K562 (cell line): ENCODE measurements at regions not wholly inside any gene's neighbourhood (a gene's known extent, or its start where the extent isn't known, plus 50 kb on each side); places are given as distances from the start of the nearest gene placed in this dataset.
A peak's percentile ranks its signal among the peaks of the same experiment; 100 is the strongest.

Experiments used
- ATAC-seq: fragments of 200-7000 bp; cut with Tn5 transposase; 3 replicates; pipeline ENCODE4 v1.9.1; 2020; ENCODE audit warnings: moderate library complexity
- BruUV-seq: library from RNA; stranded (reverse); fragments of 400-500 nt; replicated peaks from 2 replicates; lab custom pipeline; 2021; lab: Mats Ljungman, UMichigan
- CTCF ChIA-PET: fragments of 300-600 bp; formaldehyde crosslinking; extraction: SDS; loops from one replicate; lab custom pipeline; 2021; ENCODE audit warnings: low intra/inter-chr PET ratio; lab: Yijun Ruan, JAX
- POLR2A ChIA-PET: fragments of 300-600, 350-650 bp; sonication (Branson Sonifier 250); formaldehyde crosslinking; extraction: SDS; loops from one replicate; lab custom pipeline; 2021; ENCODE audit warnings: antibody characterized with exemption, inconsistent platforms; lab: Yijun Ruan, JAX
- DNase-seq, 4 experiments: peaks; one replicate each; pipeline versions ENCODE4 v3.0.0 to v3.0.0-alpha.2; 2011 to 2018; ENCODE audit warnings: low spot score in 3 of 4, mixed read lengths in 3 of 4; ENCODE audit errors: extremely low read depth in 1 of 4
- FAIRE-seq: peaks from 2 replicates; lab custom pipeline; 2011; peaks lifted over from hg19 to GRCh38; lab: Jason Lieb, UNC
- H2AFZ ChIP-seq: 2 replicates; pipeline ENCODE4 v1.6.0; 2011; ENCODE audit warnings: low read depth, low read length, control low read depth, inconsistent platforms
- H3K27ac ChIP-seq: fragments of 200-600 bp; 3 replicates; pipeline ENCODE4 v1.8.0; 2011; ENCODE audit warnings: low read depth, mild to moderate bottlenecking, control low read depth, inconsistent platforms, low read length, moderate library complexity, mixed read lengths; ENCODE audit errors: extremely low read depth
- H3K27me3 ChIP-seq, 2 experiments: fragments of 300-600 bp in 1 of 2; 2 replicates in 1 of 2; 3 replicates in 1 of 2; pipeline versions ENCODE4 v1.6.0 to v1.8.0; 2011; ENCODE audit warnings: inconsistent platforms in 2 of 2, low read length in 2 of 2, mild to moderate bottlenecking in 1 of 2, mixed read lengths in 1 of 2, moderate library complexity in 1 of 2; ENCODE audit not compliant: control insufficient read depth in 2 of 2, insufficient read depth in 2 of 2
- H3K36me3 ChIP-seq: fragments of 300-600 bp; 3 replicates; pipeline ENCODE4 v1.8.0; 2011; ENCODE audit warnings: mild to moderate bottlenecking, low read length, inconsistent platforms; ENCODE audit not compliant: control insufficient read depth, insufficient read depth
- H3K4me1 ChIP-seq, 2 experiments: fragments of 200-600 bp in 1 of 2; replicated peaks in 1 of 2; 2 replicates in 1 of 2; 3 replicates in 1 of 2; pipeline versions ENCODE4 v1.5.1 to v1.8.0; 2011; ENCODE audit warnings: inconsistent platforms in 2 of 2, low read length in 2 of 2, mild to moderate bottlenecking in 1 of 2, mixed read lengths in 1 of 2, moderate library complexity in 1 of 2; ENCODE audit not compliant: control insufficient read depth in 2 of 2, insufficient read depth in 2 of 2
- H3K4me2 ChIP-seq: 2 replicates; pipeline ENCODE4 v1.6.1; 2011; ENCODE audit warnings: low read length, control low read depth, inconsistent platforms, mixed read lengths; ENCODE audit not compliant: insufficient read depth
- H3K4me3 ChIP-seq: fragments of 200-600 bp; sonication (generic), shearing (Covaris generic); 2 replicates; pipeline ENCODE4 v1.5.1; 2016; ENCODE audit warnings: control low read depth, inconsistent platforms
- H3K79me2 ChIP-seq: fragments of 200-600 bp; 3 replicates; pipeline ENCODE4 v1.8.0; 2011; ENCODE audit warnings: low read length, inconsistent platforms; ENCODE audit not compliant: control insufficient read depth, insufficient read depth
- H3K9ac ChIP-seq, 2 experiments: 2 replicates each; pipeline versions ENCODE4 v1.6.0 to v1.6.1; 2011; ENCODE audit warnings: low read depth in 2 of 2, low read length in 2 of 2, control low read depth in 1 of 2, inconsistent platforms in 1 of 2, mild to moderate bottlenecking in 1 of 2, mixed read lengths in 1 of 2; ENCODE audit not compliant: insufficient read depth in 1 of 2
- H3K9me1 ChIP-seq: one replicate; pipeline ENCODE4 v1.6.0; 2011; ENCODE audit warnings: inconsistent platforms, mild to moderate bottlenecking, low read length, moderate library complexity; ENCODE audit not compliant: control insufficient read depth, insufficient read depth
- H3K9me3 ChIP-seq: replicated peaks from 2 replicates; pipeline ENCODE4 v1.5.1; 2011; ENCODE audit warnings: low read depth, low read length, inconsistent platforms; ENCODE audit not compliant: control insufficient read depth, insufficient read depth
- H4K20me1 ChIP-seq: replicated peaks from 2 replicates; pipeline ENCODE4 v1.6.1; 2011; ENCODE audit warnings: low read length, inconsistent platforms, mixed read lengths; ENCODE audit not compliant: control insufficient read depth, insufficient read depth
- HNRNPUL1 ChIP-seq: fragments of 200-400 bp; formaldehyde crosslinking; IDR thresholded peaks from 2 replicates; pipeline ENCODE4 v1.6.1; 2017; ENCODE audit warnings: low read length
- ZFP36 ChIP-seq: fragments of 150-350 bp; IDR thresholded peaks from 2 replicates; pipeline ENCODE4 v1.6.1; 2018; ENCODE audit warnings: low read length, low read depth; ENCODE audit not compliant: partially characterized antibody
- ZNF41 ChIP-seq: fragments of 250-450 bp; sonication (Bioruptor Pico); conservative IDR thresholded peaks from 2 replicates; pipeline ENCODE4 v1.4.0; 2020; ENCODE audit warnings: mild to moderate bottlenecking
- ZNF449 ChIP-seq: fragments of 250-450 bp; sonication (Bioruptor Pico); IDR thresholded peaks from 2 replicates; pipeline ENCODE4 v1.8.0; 2022; ENCODE audit warnings: moderate library complexity, mild to moderate bottlenecking, inconsistent platforms
- WGBS: fragments of 100-300 bp; shearing (Covaris generic); methylation state at CpG from one replicate; pipeline ENCODE4 v1.1.6; 2016; ENCODE audit warnings: low coverage, mixed read lengths; ENCODE audit not compliant: insufficient coverage; ENCODE audit errors: missing lambda C conversion rate; 5-methylcytosine and 5-hydroxymethylcytosine counted together
- in situ Hi-C: fragments of 300-500 bp; cut with MboI; formaldehyde crosslinking; loops from 4 replicates; pipeline ENCODE4 v1.15.0; 2018; ENCODE audit warnings: inconsistent platforms, mixed read lengths
- intact Hi-C: fragments of 100-400 bp; cut with micrococcal nuclease; formaldehyde crosslinking; loops from 2 replicates; pipeline ENCODE4 v1.14.2; 2022

DNA sequence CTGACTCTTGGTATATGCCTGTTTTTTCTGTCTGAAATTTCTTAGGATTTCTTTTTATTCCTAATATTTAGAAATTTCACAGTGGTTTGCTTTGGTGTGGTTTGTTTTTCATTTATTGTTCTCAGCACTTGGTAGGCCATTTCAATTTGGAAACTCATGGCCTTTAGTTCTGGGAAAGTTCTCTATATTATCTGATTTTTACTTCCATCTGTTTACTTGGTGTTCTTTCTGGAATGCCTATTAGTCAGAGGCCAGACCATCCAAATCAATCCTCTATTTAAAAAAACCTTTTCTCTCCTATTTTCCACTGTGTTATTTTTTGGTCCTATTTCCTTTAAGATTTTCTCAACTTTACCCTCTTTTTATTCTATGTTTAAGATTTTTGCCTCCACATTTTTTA, 188.1 kb upstream of the SFRP2 start (continued):
- TF ChIP-seq ZNF41, result no peak

DNA sequence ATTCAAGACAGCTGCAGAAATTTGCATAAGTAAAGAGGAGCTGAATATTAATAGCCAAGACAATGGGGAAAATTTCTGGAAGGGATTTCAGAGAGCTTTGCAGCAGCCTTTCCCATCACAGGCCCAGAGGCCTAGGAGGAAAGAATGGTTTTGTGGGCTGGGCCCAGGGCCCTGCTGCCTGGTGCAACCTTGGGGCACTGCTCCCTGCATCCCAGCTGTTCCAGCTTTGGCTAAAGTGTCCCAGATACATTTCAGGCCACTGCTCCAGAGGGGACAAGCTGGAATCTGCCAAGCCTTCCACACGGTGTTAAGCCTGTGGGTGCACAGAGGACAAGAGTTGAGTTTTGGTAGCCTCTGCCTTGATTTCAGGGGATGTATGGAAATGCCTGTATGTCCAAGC, 185.6 kb upstream of the SFRP2 start:
- in situ Hi-C loops, result no loop called here
- H3K36me3 ChIP-seq, result no peaks in the 10 kb centered on the region
- TF ChIP-seq ZNF449, result no peak
- no peak for TF ChIP-seq HNRNPUL1
- peak; percentile 70 for TF ChIP-seq ZFP36
- TF ChIP-seq, all 486 proteins: peak for 1
- H3K4me2 ChIP-seq, result no peak overlapping the region
- no peak overlapping the region for H3K4me3 ChIP-seq
- POLR2A ChIA-PET, result no interaction called here
- H2AFZ ChIP-seq, result no peak overlapping the region
- CTCF ChIA-PET, result no interaction called here
- BruUV-seq, result no TSS peak
- intact Hi-C loops, result no loop called here
- no peaks in the 10 kb centered on the region for H3K9me1 ChIP-seq
- DNase-seq (no peak), FAIRE-seq (no peak), ATAC-seq (no peak)
- no peaks in the 10 kb centered on the region for H4K20me1 ChIP-seq
- no peaks in the 10 kb centered on the region for H3K9me3 ChIP-seq
- H3K9ac ChIP-seq, result no peak overlapping the region
- no peaks in the 10 kb centered on the region for H3K79me2 ChIP-seq
- 6% methylated on average over 1 of the region's 1 CpG for WGBS
- no peaks in the 10 kb centered on the region for H3K27me3 ChIP-seq
- no peak overlapping the region for H3K27ac ChIP-seq
- H3K4me1 ChIP-seq, result no peaks in the 10 kb centered on the region
